ENCODE measurements at regions not wholly inside any gene's neighbourhood (a gene's known extent, or its start where the extent isn't known, plus 50 kb on each side); places are given as distances from the start of the nearest gene placed in this dataset.

DNA sequence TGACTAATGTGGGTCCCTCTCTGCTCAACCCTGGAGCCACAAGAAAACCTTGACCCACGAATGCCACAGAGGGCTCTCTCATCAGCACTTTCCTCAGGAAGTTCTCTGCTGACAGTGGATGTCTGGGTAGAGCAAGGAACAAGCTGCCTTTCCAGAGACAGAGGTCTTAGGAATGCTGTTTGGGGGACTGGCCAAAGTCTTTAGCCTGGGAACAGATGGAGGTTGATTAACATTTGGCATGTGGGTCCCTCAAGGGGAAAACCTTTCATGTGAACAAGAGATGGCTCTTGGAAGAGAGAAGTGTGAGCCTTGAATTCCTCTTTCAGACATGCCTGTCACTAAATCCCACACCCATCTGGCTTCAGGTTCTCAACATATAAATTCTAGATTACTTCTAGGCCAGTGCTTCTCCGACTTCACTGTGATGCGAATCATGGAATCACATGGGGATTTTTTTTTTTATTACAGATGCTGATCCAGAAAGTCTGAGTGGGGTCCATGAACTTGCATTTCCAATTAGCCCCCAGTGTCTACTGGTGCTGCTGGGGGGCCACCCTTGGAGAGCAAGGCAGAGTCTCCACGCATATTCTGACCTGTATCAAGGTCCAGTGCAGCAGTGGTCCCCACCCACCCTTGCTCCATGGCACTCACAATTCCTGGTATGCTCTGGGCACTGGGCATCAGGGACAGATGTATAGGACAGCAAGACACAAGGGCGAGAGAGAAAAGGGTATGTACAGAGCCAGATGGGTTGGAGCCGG is 360.4 kb downstream of the CXCL12 start:
- no peak for DNase-seq (ENCODE audit: low spot score)

DNA sequence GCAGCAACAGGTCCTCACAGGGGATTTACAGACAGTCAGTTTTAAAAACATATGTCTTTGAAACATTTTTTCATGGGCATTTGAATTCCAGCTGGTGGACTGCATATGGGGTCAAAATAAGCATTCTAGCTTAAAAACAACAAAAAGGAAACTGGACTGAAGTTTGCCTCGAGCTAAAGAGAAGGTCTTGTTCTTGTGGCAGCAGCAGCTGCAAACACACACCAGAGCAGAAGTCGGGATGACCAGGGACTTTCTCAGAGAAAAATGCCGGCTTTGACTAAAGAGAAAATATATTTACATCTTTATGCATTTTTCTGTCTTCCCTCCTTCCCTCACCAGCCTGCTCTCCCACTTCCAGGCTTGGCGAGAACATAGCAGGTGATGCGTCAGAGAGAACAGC is 361.4 kb downstream of the CXCL12 start:
- DNase-seq (ENCODE audit: low spot score), result no peak

DNA sequence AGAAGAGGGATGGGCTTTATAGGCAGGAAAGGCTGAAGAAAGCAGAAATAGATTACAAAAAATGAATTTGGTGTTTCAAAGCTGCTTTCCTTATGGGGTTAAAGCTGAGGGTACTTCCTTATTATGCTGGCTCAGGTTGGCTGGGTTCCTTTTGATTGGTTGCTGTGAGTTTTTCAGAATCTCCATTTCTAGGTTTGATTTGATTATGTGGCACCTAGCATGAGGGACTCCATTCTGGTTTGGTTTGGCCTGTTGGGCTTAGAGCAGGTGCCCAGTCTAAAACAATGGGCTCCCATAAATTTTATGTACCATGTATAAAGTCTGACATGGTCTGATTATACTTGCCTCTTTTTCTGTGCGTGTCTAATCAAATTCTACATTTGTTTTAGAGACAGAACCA is 362.7 kb downstream of the CXCL12 start:
- DNase-seq (ENCODE audit: low spot score), result no peak

DNA sequence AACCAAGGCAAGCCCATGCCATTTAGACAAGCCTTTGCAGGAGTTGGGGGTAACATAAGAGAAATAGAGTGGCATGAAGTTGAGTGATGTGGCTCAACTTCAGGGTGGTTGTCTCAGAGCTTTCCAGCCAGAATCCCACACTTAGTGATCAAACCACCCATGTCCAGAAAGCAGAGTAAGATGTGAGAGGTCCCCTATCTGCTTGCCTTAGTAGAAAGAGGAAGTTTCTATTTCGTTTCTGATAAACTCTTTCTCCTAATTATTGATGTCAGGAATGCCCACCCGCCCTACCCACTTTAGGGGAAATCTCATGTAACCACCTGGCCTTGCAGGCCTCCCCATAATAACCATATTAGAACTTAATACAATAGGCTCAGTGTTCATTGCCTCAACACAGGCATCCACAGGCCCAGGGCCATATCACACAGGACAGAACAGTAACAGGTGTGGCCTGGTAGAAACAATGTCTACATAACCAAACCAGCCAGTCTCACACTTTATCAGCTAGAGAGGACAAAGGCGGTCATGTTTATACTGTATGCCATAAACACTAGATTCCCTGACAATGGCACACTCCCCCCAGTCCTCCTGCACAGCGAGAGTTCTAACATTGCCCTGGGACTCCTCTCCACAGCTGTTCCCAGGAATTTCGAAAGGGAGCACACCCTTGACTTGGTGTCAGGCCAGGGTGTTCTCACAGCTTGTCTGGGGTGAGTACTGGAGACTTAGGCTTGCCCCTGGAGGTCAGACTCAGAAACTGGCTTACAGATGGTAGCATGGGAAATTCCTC is 364.4 kb downstream of the CXCL12 start:
- DNase-seq (ENCODE audit: low spot score), result no peak

DNA sequence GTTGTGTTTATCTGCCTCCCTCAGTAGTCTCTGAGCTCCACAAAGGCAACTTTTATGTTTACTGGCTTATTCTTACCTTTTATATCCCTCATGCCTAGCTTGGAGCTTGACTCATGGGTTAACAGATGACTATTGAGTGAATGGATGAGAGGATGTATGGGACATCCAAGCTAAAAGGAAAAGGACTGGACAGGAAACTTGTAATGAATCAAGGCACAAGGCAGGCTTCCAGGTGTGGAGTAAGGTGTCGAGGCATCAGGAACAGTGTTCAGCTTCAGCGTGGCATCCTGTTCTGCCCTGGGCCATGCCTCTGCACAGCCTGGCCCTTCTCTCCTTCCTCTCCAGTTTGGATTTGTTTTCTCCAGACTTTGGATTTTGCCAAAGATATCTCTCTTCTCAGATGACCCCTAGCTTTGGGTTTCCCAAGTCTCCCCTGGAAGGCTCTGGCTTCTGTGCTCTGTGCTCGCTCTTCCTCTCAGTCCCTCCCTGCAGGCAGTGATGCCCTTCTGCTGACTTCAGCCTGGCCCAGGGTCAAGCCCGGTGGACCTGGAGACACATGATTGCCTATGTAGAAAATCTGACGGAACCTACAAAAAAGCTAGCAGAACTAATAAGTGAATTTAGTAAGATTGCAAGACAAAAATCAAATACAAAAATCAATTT is 367.3 kb downstream of the CXCL12 start:
- no peak for DNase-seq (ENCODE audit: low spot score)

DNA sequence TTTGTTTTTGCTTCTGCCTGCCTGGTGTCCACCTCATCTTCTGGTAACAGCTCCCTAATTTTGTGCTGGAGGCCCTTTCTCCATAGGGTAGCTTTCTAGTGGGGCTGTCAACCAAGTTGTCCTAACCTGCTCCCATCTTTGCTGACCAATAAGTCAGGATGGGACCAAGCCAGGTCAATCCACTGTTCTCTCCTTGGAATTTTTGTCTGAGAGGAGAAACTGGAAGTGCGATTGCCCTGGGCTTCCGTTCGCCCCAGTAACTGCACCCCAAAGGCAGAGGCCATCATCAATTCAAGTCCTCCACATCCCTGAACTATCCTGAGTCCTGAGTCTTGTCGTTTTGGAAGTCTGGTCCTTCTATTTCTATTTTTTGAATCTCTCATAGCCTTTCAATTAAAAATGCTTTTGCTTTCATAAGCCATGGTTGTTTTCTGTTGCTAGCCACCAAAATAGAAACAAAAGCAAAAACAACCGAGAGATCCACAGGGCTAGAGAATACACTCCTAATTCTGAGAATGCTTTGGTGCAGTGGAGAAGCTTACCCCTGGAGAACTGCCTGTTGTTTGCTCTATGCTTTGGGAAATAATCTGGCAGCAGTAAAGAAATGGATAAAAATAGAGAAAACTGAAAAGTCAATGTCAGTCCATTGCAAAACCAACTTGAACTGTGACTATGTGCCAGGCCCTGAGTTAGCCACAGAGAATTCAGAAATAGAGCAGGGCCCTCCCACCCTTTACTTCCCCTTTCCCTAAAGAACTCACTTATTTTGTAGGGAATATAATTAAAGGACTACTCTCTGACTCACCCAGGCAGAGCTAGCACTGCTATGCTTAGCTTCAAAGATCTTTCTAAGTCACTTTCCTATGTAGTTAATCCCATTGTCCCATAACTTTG is 368.1 kb downstream of the CXCL12 start:
- DNase-seq (ENCODE audit: low spot score), result no peak

DNA sequence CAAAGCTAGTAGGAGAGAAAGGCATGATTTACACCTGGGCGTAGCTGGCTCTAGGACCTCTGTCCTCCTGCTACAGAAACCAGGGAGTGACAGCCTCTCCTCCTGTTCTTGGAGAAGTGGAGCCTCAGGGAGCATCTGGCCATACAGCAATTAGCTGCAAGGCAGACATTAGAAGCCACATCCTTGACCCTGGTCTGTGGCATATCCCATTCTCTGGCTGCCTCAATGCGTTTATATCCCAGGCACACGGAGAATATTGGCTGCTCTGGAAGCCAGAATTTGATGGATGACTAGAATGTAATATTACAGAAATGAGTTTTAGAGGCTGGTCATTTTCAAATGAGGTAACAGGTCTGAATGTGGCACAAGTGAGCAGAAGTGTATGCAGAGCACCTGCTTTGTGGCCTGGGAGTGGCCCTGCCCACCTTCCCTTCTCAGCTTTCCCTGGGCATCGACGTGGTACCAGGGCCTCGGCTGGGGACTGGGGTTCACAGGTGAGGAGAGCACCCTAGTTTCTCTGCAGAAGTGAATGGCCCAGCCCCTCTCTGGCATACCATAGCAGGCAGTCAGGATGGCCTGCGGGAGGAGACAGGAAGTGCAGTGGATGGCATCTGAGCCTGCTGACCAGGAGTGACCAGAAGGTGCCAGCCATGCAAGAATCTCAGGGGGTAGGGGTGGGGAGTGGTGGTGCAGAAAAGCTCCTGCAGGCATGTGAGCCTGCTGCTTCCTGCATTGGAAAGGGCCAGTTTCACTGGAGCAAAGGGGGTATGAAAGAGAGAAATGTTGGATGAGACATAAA is 367.2 kb upstream of the ZNF32 start:
- DNase-seq (ENCODE audit: low spot score), result no peak

DNA sequence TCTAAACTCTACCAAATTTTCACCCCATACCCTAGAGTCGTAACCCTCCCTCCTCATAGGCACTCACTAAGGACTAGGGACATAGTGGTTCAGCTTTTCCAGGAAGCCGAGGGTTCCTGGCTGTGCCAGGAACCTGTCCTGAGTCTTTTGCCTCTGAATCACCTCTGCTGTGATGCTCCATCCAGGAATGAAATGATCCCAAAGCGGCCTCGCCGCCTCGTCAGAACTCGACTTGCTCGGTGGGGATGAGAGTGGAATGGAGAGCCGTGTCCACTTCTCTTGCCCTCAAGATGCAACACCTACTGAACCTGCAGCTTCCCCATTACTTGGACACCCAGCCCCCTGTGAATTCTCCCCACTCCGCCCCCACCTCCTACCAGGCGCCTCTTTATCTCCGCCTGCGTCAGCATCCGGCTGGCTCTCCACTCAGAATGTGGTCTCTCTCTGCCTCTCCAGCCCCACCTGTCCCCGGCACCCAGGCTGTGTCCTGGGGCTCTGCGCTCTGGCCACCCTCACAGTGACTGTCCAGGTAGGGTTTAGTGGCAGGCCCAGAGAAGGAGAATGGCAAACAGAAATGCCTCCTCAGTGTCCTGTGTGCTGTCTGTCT is 366.1 kb upstream of the ZNF32 start:
- no peak for DNase-seq (ENCODE audit: low spot score)

DNA sequence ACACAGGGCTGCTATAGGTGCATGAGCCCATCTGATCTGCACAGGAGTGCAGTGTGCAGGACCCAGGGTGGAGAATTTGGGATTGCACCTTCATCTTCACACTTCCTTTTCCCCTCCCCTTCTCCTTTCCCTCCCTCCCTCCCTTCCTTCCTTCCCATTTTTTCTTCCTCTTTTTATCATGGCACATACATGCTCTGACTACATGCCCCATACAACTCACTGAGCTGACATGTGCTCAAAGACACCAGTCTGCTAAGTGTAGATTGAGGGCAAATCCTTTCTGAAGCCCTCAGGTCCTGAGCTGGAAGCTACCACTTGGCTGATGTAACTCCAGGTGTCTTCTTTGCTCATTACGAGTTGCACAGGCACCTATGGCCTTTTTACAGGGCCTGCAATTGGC is 365.3 kb upstream of the ZNF32 start:
- DNase-seq (ENCODE audit: low spot score), result no peak

DNA sequence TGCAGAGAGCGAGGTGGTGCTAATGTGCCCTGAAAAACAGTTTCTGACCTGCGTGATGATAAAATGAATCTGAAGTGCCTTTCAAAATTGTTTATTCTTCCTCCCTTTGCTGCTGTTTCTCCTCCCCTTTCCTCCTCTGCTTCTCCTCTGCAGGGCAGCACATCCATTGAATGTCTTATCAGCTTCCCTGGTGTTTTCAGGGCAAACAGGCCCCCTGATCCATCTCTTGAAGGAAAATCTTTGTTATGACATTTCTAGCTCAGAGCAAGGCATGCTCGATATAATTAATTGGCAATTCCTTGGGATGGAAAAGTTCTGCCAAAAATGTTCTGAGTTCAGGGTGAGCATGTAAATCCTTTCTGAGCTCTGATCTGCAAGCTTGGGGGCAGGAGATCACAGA is 364.2 kb upstream of the ZNF32 start:
- DNase-seq (ENCODE audit: low spot score), result no peak

DNA sequence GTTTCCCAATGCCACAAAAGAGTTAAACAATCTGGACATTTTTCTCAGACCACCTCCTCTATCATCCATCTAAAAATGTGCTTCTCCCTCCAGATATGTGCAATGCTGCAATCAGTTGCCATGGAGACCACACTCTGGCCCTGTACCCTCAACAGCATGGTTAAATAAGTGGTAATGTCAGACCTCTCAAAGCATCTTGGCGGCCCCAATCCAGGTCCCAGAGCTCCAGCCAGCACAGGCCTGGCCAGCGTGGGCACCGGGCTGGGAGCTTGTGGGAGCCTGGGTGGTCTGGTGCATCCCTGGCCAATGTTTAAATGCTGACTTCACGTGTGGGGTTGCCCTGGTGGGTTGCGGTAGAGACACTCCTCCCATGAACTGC is 362.9 kb upstream of the ZNF32 start:
- no peak for DNase-seq (ENCODE audit: low spot score)

DNA sequence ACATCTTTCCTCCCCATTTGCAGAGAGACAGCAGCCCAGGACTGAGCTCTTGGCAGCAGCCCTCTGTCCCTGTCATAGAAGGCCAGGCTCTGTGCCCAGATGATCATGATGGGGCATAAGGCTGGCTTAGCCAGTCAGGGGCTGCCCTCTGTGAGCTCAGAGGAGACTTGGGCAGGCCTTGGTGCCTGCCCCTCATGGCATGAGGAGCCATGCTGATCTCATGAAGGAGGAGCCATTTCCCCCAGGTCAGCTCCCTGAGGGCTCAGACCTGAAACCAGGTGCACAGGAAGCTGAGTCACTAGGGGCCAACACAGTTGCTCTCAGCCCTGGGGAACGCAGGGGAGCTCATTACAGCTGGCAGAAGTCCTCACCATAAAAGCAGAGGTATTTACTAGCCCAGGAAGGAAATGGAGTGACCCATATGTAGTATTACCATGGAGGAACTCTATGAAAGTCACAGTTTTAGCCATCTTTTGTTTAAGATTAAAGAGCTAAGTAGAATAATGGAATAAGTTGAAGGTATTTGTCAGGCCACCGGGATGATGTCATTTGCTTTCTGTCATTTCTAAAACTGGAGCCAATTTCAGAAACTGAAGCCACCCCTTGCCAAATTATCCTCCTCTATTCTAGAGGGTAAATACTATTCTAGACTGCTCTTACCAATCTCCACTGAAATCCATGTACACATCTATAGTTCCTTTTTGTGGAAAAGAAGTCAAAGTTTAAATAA is 362.4 kb upstream of the ZNF32 start:
- no peak for DNase-seq (ENCODE audit: low spot score)

DNA sequence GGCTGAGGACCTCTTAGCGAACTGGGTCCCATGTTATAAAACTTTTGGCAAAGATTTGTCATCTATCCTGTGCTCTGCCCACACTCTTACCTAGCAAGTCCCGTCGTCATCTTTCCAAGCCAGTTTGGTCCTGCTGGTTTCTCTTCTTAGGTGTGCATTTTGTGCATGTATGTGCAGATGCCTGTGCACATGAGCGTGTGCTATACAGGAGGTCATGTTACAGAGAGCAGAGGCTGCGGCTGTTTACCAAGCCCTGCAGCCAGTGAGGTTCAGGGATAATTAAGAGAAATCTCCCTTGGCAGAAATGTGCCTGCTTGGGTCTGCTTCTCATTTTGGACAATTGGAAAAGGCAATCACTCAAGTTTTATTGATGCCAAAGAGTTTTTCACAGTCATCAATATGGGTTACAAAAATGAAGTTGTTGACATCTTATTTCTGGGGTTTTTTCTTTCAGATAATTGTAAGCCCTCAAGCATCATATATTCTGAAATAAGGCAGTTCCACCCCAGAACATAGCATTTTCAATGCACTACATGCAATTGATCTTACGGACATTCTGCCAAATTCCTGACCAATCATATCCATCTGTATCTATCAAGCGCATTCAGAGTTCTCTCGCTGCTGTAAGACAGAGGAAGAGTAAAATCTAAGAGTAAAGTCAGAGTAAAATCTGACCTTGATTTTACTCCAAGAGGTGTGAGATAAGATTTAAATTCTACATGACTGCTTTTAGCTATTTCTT is 361.4 kb upstream of the ZNF32 start:
- DNase-seq (ENCODE audit: low spot score), result no peak

DNA sequence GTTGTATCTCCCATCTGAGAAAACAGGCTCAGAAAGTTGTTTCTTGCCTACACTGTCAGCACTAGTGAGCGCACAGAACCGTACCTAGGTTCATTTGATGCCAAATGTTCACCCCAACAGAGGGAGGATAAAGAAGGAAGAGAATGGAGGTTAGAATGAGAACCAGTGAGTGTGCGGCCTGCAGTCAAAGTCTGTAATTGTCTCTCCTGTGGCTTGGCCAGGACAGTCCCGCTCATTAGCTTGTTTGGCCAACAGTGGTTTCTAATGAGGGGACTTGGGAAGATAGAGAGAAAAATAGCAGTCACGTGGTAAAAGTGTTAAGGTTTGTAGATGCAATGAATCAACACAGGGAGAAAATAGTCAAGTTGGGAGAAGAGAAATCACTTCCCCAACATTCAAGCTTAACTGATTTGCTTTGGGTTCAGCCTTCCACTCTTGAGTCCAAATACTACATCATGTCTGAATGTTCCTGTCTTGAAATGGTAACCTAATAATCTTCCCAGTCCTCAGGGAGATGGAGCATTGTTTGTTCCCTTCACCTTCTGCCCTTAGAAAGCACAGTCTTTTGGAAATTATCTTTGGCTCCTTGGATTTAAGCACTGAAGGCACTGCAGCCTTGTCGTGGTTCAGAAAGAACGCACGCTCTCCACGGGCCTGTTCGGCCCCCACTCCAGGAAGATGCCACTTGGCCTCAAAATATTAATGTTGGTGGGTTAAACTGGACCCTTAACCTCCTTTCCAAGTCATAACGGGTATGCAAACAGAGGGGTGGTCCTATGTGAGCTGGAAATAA is 360.4 kb upstream of the ZNF32 start:
- no peak for DNase-seq (ENCODE audit: low spot score)

DNA sequence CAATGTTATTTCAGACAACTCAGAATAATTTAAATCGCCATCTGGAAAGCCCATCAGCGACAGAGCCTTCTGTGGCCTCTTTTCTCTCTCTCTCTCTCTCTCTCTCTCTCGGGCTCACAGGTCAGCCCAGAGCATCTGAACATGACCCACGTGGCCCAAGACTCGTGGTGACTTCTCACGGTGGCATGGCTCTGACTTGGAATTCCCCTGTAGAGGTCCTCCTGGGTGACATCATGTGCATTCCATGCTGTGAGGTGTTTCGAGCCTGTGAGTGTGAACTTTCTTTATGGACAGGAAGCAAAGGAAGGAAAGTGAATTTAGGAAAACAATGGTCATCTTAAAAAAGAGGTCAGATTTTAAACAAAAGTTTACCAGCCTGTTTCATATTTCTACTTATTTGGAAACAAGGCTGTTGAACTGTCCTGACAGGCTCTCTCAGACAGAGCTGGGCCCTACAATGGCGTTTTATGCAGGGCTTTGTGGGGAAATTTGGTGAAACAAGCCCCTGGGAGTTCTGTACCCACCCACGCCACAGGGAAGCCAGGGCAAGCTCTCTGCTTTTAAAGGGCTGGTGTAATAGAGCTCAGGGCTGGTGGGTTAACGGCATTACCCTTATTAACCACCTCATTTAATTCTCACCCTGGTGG is 359.7 kb upstream of the ZNF32 start:
- no peak for DNase-seq (ENCODE audit: low spot score)

DNA sequence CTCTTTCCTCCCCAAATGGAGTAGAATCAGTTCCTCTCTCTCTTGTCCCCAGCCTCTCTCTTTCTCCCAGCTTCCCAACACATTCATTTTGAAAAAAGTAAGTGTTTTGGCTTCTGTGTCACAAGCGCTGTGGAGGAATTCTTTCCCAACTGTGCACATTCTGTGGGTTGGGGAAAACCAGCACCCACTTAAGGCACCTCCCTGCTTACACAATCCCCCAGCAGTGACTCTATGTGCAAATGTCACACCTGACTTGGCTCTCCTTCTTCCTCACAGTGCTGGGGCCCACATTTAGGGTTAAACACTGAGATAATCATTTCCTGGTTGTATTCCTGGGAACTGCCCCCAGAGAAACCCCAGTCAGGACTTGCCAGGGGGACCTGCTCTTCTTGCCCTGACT is 358.1 kb upstream of the ZNF32 start:
- DNase-seq (ENCODE audit: low spot score), result no peak

DNA sequence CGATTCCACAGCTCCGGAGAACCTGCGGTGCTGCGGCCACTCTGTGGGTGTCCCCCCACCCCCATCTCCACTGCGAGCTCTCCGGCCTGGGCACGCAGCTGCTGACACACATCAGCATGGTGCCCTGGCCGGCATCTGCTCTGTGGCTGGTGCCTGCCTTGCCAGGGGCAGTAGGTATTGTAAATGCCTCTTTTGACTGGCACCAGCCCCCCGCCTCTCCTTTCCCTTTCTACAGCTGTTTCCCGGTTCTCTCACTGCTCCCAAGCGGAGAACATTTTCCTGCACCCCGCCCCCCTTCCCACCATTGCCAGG is 357.1 kb upstream of the ZNF32 start:
- no peak for DNase-seq (ENCODE audit: low spot score)
